BLaER1 treated with 17β-estradiol and CSF1 and Interleukin-3, amounts not matched to agents 10 nM and 100 nM (cell line): ENCODE measurements at regions not wholly inside any gene's neighbourhood (a gene's known extent, or its start where the extent isn't known, plus 50 kb on each side); places are given as distances from the start of the nearest gene placed in this dataset.

Source experiments
- H3K27ac ChIP-seq, 11 experiments: shearing (Covaris generic); formaldehyde crosslinking; 2 replicates each; pipeline ENCODE4 v1.8.1; 2022
- H3K27me3 ChIP-seq, 11 experiments: shearing (Covaris generic); formaldehyde crosslinking; 2 replicates each; pipeline ENCODE4 v1.8.1; 2022
- H3K36me3 ChIP-seq, 11 experiments: shearing (Covaris generic); formaldehyde crosslinking; 2 replicates each; pipeline ENCODE4 v1.8.1; 2022
- H3K4me1 ChIP-seq, 10 experiments: shearing (Covaris generic); formaldehyde crosslinking; 2 replicates each; pipeline ENCODE4 v1.8.1; 2022
- H3K4me2 ChIP-seq, 11 experiments: shearing (Covaris generic); formaldehyde crosslinking; 2 replicates each; pipeline ENCODE4 v1.8.1; 2022
- H3K4me3 ChIP-seq, 10 experiments: shearing (Covaris generic); formaldehyde crosslinking; 2 replicates each; pipeline ENCODE4 v1.8.1; 2022
- H3K9ac ChIP-seq, 11 experiments: shearing (Covaris generic); formaldehyde crosslinking; 2 replicates each; pipeline ENCODE4 v1.8.1; 2022
- H3K9me3 ChIP-seq, 11 experiments: shearing (Covaris generic); formaldehyde crosslinking; replicated peaks in 1 of 11; 2 replicates each; pipeline ENCODE4 v1.8.1; 2022
- H4K20me1 ChIP-seq, 11 experiments: shearing (Covaris generic); formaldehyde crosslinking; 2 replicates each; pipeline ENCODE4 v1.8.1; 2022
- Cebpa-rat ChIP-seq, 11 experiments: shearing (Covaris generic); IDR thresholded peaks; 2 replicates each; pipeline ENCODE4 v1.8.1; 2022

DNA sequence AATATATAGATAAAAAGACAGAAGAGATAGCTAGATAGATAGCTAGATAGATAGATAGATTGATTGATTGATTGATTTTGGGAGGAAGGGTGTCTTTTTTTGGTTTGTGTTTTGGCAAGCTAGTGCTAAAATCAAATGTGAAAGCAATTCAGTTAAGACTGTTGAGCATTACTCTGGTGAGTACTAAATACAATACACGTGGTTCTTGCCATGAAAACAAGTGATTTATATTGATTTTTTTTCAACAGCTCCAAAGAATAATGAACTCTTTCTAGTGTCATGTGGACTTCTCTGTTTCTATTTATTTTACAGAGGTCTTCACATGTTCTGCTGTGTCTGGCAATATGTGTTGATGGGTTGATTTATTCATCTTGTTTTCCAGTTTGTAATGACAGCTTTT lies 172.0 kb downstream of the POU4F1 start:
- no peak for TF ChIP-seq Cebpa-rat (IDR thresholded peaks at IDR 0.05)
- Histone ChIP-seq H3K9me3 (no peaks in the 10 kb centered on the region), H3K4me3 (no peak overlapping the region), H4K20me1 (no peaks in the 10 kb centered on the region), H3K4me1 (no peaks in the 10 kb centered on the region), H3K36me3 (no peaks in the 10 kb centered on the region), H3K4me2 (no peak overlapping the region), H3K27me3 (no peaks in the 10 kb centered on the region), H3K9ac (no peak overlapping the region), H3K27ac (no peak overlapping the region)

DNA sequence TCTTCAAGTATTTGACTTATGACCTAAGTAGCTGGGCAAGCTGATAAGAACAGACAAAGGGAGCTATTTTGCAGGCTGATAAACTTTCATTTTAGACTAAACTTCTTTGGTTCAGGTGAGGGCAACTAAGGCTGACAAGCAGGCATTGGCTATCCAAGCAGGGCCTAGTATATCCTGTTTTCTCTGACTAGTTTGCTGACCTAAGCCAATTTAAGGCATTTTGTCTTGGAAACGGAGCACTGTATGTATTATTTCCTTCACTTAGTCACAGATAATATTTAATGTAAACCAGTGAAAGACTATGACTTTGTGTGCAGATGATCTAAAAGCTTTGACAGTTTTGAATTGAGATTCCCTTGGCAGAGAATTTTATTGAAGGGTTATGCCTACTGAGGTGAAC lies 172.5 kb downstream of the POU4F1 start:
- no peak overlapping the region for H3K9ac ChIP-seq
- H3K4me2 ChIP-seq = no peak overlapping the region
- H3K27ac ChIP-seq = no peak overlapping the region
- no peaks in the 10 kb centered on the region for H3K9me3 ChIP-seq
- H3K36me3 ChIP-seq = no peaks in the 10 kb centered on the region
- no peak for TF ChIP-seq Cebpa-rat (IDR thresholded peaks at IDR 0.05)
- no peaks in the 10 kb centered on the region for H3K27me3 ChIP-seq
- no peaks in the 10 kb centered on the region for H4K20me1 ChIP-seq
- no peak overlapping the region for H3K4me3 ChIP-seq
- H3K4me1 ChIP-seq = no peaks in the 10 kb centered on the region

DNA sequence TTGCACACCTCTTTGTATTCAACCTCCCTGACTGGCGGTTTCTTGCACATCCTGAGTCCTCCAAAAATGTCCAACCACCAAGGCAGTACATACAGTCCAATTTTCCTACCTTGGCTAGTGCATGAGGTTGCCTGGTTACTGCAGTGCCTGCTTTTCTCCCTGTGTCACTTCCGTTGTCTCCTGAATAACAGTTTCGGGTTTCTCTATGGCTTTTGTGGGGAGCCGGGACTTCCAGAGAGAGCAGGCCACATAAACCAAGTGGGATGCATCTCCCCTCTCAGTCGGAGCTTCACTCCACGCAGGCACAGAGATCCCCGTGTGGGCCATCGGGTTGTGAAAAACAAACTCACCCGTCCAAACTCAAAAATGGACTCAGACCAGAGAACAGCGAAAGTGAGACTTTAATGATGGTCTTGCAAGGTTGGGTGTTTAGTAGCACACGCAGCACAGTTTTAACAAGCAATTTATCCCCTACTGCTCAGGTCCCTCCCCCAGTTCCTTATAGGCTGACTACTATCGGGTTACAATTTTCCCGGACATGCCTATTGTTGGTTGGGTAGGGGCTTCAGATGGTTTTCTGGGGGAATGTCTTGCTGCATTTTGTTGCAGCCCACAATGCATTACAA lies 173.1 kb downstream of the POU4F1 start:
- no peaks in the 10 kb centered on the region for H3K27me3 ChIP-seq
- TF ChIP-seq Cebpa-rat (IDR thresholded peaks at IDR 0.05) = no peak
- no peak overlapping the region for H3K27ac ChIP-seq

DNA sequence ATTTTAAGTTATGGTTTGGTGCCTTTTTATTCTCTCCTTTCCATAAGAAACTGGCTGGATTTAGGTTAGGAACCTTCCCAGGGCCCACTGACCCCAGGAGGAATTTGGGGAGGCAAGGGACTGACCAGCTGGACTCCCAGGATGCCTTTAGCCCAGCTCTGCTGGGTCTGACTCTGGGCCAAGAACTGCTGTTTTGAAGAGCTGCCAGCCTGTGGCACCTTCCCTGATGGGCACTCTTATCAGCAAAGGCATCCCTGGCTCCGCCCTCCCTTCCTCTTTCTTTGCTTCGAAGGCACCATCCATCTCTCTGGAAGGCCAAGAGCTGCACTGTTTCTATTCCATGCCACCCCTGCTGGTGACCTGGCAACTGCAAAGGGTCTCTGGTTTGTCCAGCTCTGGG lies 174.7 kb downstream of the POU4F1 start:
- Histone ChIP-seq H3K27me3 (no peaks in the 10 kb centered on the region), H3K9ac (no peak overlapping the region), H3K9me3 (no peaks in the 10 kb centered on the region), H3K36me3 (no peaks in the 10 kb centered on the region), H3K4me2 (no peak overlapping the region), H3K27ac (no peak overlapping the region), H4K20me1 (no peaks in the 10 kb centered on the region), H3K4me3 (no peak overlapping the region), H3K4me1 (no peaks in the 10 kb centered on the region)
- no peak for TF ChIP-seq Cebpa-rat (IDR thresholded peaks at IDR 0.05)

More for the DNA sequence above, 173.1 kb downstream of the POU4F1 start:
- H3K4me3 ChIP-seq = no peak overlapping the region
- H3K9me3 ChIP-seq = no peaks in the 10 kb centered on the region
- no peaks in the 10 kb centered on the region for H4K20me1 ChIP-seq
- H3K36me3 ChIP-seq = no peaks in the 10 kb centered on the region
- H3K4me2 ChIP-seq = no peak overlapping the region
- no peaks in the 10 kb centered on the region for H3K4me1 ChIP-seq
- no peak overlapping the region for H3K9ac ChIP-seq

DNA sequence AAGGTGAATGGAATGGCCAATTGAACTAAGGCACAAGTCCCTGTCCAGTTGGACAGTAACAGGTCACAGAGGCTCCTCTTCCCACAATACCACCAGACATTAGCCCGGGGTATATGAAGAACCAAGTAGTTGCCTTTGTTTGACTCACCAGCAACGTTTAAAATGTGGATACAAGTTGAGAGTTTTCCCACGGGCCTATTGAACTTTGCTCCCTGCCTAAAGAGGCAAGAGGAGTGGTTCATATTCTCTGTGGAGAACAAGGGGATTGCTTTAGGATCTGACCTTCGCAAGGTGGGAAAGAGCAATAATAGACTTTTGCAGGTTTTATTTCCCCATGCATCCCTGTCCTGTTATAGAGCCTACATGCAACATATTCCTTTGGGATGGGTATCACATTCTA lies 177.2 kb downstream of the POU4F1 start:
- Histone ChIP-seq H3K4me3 (no peak overlapping the region), H3K9ac (no peak overlapping the region), H3K4me1 (no peaks in the 10 kb centered on the region), H3K4me2 (no peak overlapping the region), H4K20me1 (no peaks in the 10 kb centered on the region), H3K36me3 (no peaks in the 10 kb centered on the region), H3K9me3 (no peaks in the 10 kb centered on the region), H3K27ac (no peak overlapping the region), H3K27me3 (no peaks in the 10 kb centered on the region)
- TF ChIP-seq Cebpa-rat (IDR thresholded peaks at IDR 0.05) = no peak

DNA sequence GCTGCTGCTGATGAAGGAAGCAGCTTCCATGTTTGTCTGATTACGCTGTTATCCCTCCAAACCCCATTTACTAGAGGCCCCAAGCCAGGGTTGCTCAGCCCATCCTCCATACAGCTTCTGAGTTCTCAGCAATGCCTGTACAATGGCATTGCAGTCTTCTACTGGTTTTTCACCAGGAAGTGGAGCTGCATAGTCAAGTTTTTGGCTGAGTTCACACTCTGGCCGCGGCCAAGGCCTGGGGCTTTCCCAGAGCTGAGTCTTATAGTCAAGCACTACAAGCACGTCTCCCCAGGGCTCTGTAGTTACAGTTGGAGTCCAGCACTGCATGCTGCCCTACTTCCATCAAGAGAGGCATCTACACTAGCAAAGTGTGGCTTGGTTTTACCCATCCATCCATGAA lies 182.5 kb downstream of the POU4F1 start:
- no peak for TF ChIP-seq Cebpa-rat (IDR thresholded peaks at IDR 0.05)
- Histone ChIP-seq H3K9me3 (no peaks in the 10 kb centered on the region), H3K4me1 (no peaks in the 10 kb centered on the region), H3K9ac (no peak overlapping the region), H3K27ac (no peak overlapping the region), H3K36me3 (no peaks in the 10 kb centered on the region), H3K27me3 (no peaks in the 10 kb centered on the region), H4K20me1 (no peaks in the 10 kb centered on the region), H3K4me3 (no peak overlapping the region), H3K4me2 (peak overlapping the region in 1 of 11 experiments; percentile 32; a peak in 2 of 22 replicates)

DNA sequence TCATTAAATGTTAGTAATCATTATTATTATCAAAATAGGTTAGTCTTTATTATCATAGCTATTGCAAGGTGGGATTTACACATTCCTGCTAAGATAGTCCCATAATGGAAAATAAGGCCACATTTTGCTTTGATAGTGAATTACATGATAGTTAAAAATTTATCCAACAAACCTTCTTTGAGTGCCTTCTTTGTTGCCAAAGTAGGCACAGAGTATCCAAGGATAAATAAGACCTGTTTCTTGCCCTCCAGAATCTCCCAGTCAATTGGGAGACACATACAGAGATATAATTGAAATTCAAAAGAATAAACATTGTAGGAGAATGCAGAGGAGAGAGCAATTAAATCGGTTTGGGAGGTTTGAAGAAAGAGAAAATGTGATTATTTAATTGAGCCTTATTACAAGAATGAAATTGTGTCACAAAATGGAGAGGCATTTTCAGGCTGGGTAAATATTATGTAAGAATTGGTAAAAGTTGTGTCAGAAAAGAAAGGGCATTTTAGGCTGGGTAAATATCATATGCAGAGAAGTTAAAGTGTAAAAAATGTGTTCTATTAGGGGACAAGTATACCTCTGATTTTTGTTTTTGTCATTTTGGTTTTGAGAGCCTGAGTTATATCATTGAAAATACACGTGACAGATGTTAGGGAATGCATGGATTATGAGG lies 189.3 kb downstream of the POU4F1 start:
- no peak overlapping the region for H3K4me3 ChIP-seq
- no peak for TF ChIP-seq Cebpa-rat (IDR thresholded peaks at IDR 0.05)
- no peaks in the 10 kb centered on the region for H3K27me3 ChIP-seq
- no peaks in the 10 kb centered on the region for H4K20me1 ChIP-seq
- no peaks in the 10 kb centered on the region for H3K9me3 ChIP-seq
- H3K4me2 ChIP-seq = no peak overlapping the region
- H3K9ac ChIP-seq = no peak overlapping the region
- no peak overlapping the region for H3K27ac ChIP-seq
- no peaks in the 10 kb centered on the region for H3K4me1 ChIP-seq
- no peaks in the 10 kb centered on the region for H3K36me3 ChIP-seq

DNA sequence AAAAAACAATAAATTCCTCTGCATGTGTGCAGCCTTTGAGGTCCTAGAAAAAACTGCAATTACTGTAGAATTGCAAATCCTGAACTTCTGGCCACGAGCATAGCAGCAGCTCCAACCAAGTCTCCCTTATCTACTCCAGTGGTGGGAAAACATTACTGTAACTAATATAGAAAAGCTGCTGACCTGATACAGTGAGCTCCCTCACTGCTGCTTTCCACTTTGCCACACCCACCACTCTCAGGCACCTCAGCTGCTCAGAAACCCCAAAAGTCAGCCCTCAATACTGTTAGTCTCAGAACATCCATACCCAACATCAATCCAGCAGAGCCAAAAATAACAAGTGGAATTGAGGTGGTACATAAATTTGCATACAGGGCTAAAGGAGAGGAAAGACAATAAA lies 192.5 kb downstream of the POU4F1 start:
- Histone ChIP-seq H3K27ac (no peak overlapping the region), H3K36me3 (no peaks in the 10 kb centered on the region), H3K27me3 (no peaks in the 10 kb centered on the region), H3K4me1 (no peaks in the 10 kb centered on the region), H3K9me3 (no peaks in the 10 kb centered on the region), H3K9ac (no peak overlapping the region), H3K4me3 (no peak overlapping the region), H3K4me2 (no peak overlapping the region), H4K20me1 (no peaks in the 10 kb centered on the region)
- TF ChIP-seq Cebpa-rat (IDR thresholded peaks at IDR 0.05) = no peak

DNA sequence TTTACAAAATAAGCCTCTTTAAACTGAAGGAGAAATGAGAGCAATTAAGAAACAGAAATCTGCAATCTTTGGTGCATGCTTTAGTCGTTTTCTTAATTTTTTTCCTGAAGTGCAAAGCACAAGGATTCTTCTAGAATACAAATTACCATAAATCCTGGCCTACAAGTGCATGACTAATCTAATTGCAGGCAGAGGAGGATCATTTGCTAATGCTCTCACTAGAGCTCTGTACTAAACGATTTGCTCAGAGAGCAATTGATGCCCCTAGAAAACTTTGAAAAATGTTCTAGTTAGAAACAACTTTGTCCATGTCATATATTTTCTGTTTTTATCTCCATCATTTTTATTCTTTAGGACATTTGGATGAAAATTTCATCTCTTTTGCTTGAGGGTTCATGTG lies 193.2 kb downstream of the POU4F1 start:
- H3K4me2 ChIP-seq = no peak overlapping the region
- TF ChIP-seq Cebpa-rat (IDR thresholded peaks at IDR 0.05) = no peak
- no peaks in the 10 kb centered on the region for H3K9me3 ChIP-seq
- no peaks in the 10 kb centered on the region for H3K27me3 ChIP-seq
- no peaks in the 10 kb centered on the region for H4K20me1 ChIP-seq
- H3K9ac ChIP-seq = no peak overlapping the region
- no peak overlapping the region for H3K27ac ChIP-seq
- H3K36me3 ChIP-seq = no peaks in the 10 kb centered on the region
- H3K4me1 ChIP-seq = no peaks in the 10 kb centered on the region
- H3K4me3 ChIP-seq = no peak overlapping the region

DNA sequence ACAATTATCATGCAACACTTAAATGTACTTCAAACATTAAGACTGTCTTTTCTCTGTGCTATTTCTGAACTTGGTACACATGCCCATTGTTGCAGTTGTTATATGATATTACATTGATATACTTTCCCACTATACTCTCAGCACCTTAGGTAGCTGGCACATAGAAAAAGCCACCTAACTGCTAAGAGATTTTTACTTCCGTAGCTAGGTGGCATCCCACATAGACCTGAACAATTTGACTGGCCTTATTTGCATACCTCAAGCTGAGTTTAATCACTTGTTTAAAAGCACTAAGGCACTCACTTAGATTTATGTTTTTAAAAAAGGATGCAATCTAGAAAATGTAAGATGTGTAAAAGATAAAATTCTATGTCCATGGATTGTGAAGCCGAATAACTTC lies 194.2 kb downstream of the POU4F1 start:
- H3K4me2 ChIP-seq = no peak overlapping the region
- no peaks in the 10 kb centered on the region for H4K20me1 ChIP-seq
- H3K4me3 ChIP-seq = no peak overlapping the region
- no peak overlapping the region for H3K9ac ChIP-seq
- H3K4me1 ChIP-seq = no peaks in the 10 kb centered on the region
- H3K27ac ChIP-seq = no peak overlapping the region
- no peaks in the 10 kb centered on the region for H3K9me3 ChIP-seq
- no peak for TF ChIP-seq Cebpa-rat (IDR thresholded peaks at IDR 0.05)
- no peaks in the 10 kb centered on the region for H3K27me3 ChIP-seq
- H3K36me3 ChIP-seq = no peaks in the 10 kb centered on the region
